ENCODE measurements at regions not wholly inside any gene's neighbourhood (a gene's known extent, or its start where the extent isn't known, plus 50 kb on each side); places are given as distances from the start of the nearest gene placed in this dataset.

DNA sequence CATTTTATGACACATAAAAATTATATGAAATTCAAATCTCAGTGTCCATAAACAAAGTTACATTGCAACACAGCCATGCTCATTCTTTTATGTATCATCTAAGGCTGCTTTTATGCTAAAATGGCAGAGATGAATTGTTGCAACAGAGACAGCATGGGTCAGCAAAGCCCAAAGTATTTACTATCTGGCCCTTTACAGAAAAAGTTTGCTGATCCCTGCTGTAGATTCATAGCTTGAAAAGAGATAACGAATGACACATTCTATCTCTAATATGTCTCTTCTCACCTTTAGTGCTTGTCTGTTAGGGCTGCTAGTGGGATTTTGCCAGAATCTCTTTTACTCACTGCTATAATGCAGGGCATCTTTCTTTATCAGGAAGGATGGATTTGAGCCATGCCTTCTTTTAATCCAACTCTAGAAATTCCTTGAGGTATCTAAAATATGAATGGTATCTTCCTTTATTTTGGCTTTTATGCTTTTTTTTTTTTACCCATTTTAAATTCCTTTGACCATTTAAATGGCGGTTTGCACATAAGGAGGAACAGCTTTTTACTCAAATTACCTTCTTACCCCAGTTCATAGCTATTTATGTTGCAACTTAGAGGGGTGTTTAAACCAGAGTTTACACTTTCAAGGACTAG lies 598.2 kb downstream of the PLPP3 start:
- DNase-seq (ENCODE audit: low read depth in 2 of 2): no peak

DNA sequence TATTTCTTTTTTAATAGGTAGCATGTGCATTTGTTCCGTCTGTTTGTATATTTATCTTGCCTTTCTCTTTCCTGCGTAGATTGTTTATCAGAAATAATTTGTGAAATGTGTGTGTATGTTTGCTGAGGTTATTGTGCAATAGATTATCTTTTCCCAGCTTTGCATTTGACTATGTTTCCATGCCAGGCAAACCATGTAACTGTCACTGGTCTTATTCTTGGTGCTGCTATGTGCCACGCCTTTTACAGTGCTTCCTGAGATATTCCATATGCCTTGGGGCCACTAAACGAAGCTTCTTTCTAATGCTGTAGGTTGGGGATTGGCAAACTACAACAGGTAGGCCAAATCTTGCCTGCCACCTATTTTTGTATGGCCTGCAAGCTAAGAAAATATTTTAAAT lies 598.8 kb downstream of the PLPP3 start:
- DNase-seq (ENCODE audit: low read depth in 2 of 2): no peak

DNA sequence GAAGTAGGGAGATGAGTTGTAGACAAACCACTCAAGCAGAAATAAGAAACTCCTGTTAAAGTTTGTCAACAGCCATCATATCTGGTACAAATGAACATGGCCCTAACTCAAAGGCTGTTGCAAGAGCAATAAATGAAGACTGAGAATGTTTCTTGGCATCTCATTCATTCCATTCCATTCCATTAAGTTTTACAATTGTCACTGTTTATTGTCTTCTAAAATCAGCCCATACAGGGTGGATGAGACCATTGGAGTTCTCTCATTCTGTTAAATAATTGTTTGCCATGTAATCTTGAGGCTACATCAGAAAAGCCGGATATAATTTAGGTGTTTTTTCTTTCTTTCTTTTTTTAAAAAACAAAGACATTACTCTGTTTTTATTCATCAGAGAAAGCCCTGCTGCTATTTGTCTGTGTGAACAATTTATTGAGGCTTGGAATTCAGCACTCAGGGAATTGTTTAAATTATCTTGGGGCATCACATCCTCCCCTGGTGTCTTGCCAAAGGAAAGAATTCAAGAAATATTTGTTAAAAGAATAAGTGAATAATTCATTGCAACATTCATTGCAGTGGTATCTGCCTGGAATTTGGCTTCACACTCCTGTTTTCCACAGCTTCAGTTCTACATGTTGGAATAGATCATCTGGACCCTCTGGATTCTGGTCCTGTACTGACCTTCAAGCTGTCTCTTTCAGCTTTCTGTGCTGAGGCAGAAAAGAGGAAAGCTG lies 604.5 kb downstream of the PLPP3 start:
- DNase-seq (ENCODE audit: low read depth in 2 of 2): no peak

DNA sequence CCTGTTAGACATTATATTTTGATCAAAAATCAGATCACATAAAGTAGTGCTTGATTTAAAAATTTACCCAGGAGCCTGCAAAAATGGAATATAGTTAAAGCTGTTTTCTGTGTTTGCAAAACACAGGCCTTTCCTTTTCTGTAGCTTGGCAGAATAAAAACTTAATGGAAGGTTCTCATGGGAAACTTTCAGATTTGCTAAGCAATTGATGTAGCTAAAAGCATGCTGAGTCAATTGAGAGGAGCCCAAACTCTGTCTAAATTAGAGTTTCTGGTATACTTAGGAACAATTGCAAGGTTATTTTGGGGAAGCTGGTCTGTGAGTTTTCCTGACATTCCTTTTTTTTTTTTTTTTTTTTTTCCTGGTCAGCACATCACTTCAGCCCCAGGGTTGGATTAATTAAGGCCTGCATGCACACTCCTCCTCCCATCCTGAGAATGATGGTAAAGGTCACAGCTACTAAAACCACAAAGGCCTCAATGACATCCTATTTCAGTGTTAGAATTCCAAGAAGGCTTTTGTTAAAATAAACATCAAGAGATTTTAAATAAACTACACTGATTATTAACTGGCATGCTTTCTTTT lies 608.7 kb downstream of the PLPP3 start:
- DNase-seq (ENCODE audit: low read depth in 2 of 2): no peak

DNA sequence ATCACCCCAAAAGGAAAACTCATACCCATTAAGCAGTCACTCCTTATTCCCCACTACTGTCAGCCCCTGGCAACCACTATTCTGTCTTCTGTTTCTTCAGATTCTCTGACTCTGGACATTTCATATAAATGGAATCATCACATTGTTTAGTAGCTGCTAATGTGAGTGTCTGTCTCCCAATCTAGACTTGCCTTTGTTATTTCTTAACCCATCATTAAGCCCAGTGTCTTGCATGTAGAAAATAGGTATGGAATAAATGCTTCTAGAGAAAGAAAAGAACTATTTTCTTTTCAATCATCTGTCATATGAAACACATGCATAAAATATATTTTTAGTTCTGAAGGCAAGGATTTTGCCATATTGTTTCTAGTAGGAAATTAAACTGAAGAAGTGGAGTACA lies 610.0 kb downstream of the PLPP3 start:
- no peak for DNase-seq (ENCODE audit: low read depth in 2 of 2)

DNA sequence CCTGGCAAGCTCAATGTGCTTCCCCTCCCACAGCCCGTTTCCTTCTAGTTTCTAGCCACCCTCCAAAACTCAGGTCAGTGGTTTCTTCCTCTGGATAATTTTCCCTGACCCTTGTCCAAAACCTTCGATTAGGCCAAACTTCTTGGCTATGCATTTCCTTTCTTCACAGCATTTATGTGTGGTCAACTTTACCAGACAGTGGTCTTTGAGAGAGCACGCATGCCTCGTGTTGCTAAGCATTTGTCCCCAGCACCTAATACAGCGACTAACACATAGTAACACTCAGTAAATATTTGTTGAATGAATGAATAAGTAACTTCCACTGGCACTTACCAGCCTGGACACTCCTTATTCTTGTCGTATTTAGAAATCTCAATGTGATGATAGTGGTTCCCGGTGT lies 610.7 kb downstream of the PLPP3 start:
- no peak for DNase-seq (ENCODE audit: low read depth in 2 of 2)

DNA sequence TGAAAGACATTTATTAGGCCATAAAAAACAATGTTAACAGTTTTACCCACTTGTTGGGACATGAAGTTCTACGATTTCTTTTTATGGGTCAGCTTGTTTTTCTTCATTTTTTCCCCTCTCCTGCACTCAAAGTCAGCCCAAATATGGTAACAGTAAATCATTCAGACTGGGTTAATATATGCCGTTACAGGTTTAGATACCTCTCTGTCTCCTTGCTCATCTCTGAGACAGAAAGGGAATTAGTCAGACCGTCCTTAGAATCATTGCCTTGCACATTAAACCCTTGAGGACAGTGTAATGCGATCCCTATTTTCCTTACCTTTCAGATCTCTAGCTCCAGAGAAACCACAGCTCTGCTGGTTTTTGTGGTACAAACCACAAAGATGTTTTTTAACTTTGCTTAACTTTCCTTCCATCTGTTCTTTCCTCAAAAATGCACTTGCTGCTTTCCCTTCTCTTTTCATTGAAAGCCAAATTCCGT lies 613.3 kb downstream of the PLPP3 start:
- no peak for DNase-seq (ENCODE audit: low read depth in 2 of 2)

DNA sequence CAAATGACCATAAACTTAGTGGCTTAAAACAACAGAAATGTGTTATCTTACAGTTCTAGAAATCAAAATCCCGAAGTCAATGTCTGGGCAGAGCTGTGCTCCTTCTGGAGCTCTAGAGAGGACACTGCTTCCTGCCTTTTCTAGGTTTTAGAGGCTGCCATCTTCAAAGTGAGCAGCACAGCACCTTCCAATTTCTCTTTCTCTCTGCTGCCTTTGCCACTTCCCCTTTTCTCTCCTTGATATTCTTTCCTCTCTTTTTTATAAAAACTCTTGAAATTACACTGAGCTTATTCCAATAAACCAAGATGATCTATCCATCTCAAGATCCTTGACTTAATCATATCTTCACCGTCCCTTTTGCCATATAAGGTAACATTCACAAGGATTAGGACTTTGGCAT lies 616.9 kb downstream of the PLPP3 start:
- DNase-seq (ENCODE audit: low read depth in 2 of 2): no peak

DNA sequence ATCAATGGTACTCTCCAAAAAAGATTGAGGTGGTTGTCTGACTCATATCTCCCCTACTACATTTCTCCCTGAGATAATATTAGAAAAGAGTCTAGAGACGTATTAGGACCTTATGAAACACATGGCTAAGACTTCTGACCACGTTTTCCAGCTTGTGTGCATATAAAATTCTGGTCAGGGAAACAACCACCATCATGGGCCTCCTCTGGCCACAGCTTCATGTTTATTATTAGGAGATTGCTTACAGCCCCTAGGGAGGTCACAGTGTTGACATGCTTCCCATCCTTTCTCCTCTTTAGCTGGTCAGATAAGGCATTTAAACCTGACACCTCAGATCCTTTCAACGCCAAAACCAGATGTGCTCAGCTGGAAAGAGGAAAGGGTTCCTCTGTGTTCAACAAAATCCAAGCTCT lies 620.2 kb downstream of the PLPP3 start:
- DNase-seq (ENCODE audit: low read depth in 2 of 2): no peak

DNA sequence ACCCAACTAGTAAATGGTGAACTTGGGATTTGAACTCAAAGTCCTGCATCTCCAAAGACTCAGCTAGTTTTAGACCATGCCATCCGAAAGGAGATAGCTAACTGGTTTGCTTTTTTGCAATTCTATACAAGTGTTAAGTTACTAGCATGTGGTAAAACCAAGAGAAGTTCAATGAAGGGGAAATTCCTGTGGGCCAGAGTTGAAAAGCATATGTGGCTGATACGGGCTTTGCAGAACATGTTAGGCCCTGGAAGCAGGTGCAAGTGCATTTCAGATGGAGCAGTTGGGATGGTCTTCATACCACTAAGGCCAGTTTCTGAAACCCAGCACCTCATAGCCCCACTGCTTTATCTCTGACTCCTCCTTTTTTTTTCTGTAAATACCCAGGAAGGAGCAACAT lies 620.9 kb downstream of the PLPP3 start:
- no peak for DNase-seq (ENCODE audit: low read depth in 2 of 2)

DNA sequence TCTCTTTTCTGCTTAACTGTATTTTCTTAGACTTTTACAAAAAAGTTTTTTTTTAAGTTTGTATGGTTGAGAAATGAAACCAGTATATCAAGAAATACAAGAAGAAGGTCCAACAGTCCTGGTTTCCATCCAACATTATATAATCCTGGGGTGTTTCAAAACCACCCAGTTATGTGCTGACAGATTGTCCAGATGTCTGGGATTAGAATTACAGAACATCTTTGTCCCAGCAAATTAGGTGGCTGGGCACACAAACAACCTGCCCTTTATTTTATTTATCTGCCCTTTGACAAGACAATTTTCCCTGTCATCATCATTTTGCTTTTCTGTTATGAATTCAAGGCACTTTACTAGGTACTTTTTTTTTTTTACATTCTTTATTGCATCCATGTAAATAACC lies 622.1 kb downstream of the PLPP3 start:
- no peak for DNase-seq (ENCODE audit: low read depth in 2 of 2)

DNA sequence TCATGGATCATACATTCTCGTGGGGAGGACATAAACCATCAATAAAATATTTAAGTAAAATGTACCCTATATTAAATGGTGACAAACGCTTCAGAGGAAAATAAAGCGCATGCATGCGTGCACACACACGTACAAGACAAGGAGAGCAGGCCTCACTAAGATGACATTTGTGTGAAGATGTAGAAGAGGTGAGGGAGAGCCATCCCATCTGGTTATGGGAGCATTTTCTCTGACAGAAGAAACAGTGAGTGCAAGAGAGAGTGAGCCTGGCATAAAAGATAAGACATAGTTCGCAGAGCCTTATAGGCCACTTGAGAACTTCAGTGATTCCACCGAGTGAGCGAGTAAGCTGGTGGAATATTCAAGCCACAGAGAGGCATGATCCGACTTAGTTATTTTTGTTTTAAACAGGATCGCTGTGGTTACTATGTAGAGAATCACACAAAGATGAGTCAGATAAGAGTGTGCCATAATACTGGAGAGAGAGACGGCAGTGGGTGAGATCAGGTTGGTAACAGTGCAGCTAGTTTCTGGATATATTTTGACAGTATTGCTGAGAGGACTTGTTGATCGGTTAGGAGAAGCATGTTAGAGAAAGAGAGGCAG lies 624.2 kb downstream of the PLPP3 start:
- no peak for DNase-seq (ENCODE audit: low read depth in 2 of 2)

DNA sequence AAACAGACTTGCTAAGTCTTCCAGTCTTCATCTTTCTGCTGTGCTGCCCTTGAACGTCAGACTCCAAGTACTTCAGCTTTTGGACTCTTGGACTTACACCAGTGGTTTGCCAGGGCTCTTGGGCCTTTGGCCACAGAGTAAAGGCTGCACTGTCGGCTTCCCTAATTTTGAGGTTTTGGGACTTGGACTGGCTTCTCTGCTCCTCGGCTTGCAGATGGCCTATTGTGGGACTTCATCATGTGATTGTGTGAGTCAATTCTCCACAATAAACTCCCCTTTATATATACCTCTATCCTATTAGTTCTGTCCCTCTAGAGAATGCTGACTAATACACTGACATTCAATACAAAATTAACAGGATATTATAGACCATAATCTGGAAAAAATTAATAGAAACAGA lies 628.1 kb downstream of the PLPP3 start:
- DNase-seq (ENCODE audit: low read depth in 2 of 2): no peak

DNA sequence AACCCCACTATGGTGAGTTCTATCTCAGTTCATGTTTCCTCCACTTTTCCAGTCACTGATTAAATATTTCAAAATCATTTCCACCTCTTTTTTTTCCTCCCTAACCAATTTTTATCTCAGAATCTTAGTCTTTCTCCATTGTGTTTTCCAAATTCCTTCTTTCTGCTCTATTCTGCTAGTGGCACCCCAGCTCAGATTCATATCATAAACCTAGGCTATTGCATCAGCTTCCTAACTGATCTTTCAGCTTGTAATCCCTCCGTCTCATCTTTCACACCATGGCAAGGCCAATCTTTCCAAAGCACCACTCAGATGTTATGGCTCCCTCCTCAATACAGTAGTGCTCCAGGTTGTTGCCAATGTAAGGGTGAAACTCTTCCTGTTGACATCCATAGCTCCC lies 631.9 kb downstream of the PLPP3 start:
- DNase-seq (ENCODE audit: low read depth in 2 of 2): no peak

DNA sequence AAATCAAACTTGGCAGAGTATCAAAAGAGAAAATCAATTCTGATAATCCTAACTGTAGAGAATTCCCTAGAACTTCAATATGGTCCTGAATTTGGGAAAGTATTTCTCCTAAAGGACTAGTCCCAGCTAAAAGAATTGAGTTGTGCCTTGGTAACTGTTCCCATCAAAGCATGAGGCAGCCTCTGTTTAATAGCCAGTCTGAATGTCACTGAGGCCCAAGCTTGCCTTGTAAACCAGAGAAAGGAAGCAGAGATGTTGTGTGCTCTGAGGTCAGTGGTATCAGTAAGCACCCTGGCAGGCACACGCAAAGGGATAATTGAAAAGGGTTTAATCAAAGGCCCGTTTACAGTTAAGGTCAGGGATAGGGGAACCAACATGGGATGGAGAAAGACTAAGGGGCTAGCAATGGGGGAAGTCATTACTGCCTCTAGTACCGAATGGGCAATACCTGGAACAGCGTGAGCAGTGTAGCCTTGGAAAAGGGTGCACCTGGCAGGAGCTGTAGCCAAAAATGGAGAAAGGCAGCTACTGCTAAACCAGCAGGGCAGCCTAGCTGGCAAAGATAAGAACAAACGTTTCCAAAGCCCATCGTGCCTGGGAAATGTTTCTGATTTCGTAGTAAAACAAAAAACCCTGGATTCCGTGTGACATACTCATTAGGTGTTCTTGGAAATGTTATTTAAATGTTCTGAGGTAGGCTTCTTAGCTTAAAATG lies 635.5 kb downstream of the PLPP3 start:
- no peak for DNase-seq (ENCODE audit: low read depth in 2 of 2)

DNA sequence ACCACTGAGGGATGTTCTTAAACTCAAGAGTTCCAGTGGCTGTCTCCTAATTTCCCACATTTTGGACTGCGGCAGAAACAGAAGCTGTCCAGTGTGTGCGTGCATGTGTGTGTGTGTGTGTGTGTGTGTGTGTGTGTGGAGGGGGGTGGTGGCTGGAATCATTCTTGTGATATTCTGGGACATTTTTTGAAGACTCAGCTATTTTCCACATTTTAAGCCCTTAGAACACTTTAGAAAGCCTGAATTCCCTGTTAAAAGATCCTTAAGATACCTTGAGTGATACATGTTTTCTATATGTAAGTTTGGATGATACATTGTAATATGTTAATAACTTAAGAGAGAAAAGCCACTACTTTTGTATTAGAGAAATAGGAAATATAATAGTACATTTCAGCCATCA lies 636.4 kb downstream of the PLPP3 start:
- no peak for DNase-seq (ENCODE audit: low read depth in 2 of 2)

DNA sequence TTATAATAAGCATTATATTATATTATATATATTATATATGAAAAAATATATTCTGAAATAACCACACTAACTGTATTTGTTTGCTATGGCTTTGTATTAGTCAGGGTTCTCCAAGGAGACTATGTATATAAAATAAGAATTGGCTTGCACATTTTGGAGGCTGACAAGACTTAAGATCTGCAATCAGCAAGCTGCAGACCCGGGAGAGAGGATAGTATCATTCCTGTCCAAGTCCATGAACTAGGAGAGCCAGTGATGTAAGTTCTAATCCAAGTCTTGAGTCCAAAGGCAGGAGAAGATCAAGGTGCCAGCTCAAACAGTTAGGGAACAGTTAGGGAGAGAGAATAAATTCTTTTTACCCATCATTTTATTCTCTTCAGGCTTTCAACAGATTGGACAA lies 639.5 kb downstream of the PLPP3 start:
- DNase-seq (ENCODE audit: low read depth in 2 of 2): no peak

DNA sequence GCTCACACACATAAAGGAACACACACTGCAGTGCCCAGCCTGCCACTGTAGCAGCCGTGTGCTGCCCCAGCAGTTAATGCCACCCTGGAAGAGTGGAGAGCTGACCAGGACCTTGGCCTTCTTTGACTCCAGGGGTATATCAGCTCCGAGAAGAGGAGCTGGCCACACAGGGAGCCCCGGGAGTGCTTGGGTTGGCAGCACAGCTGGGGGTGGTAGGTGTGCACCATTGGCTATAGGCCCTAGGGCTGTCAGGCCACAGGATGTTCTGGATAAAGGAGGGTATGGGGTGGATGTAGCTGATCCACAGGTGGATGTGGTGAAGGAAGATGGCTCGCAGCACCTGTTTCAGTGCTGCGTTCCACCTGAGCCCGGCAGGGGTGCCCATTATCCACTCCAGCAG lies 640.5 kb downstream of the PLPP3 start:
- DNase-seq (ENCODE audit: low read depth in 2 of 2): no peak

DNA sequence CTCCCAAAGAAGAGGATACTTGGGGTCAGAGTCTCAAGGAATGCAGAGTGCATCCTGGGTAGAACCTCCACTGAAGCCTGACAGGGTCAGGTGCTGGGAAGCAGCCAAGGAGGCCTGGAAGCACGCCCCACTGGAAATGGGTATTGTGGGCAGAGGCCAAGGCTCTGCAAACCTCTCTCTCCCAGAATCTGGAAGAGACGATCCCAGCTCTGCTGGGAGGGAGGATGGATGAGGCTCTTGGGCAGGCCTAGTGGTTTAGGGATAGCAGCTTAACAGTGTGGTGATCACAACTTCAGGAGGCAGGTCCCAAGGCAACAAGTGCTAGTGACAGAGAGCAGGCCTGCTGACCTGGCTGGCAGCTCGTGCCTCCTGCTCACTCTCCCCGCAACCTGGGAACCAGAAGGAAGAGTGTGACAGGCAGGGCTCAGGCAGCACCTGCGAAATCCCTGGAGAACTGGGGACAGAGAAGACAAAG lies 641.0 kb downstream of the PLPP3 start:
- no peak for DNase-seq (ENCODE audit: low read depth in 2 of 2)

DNA sequence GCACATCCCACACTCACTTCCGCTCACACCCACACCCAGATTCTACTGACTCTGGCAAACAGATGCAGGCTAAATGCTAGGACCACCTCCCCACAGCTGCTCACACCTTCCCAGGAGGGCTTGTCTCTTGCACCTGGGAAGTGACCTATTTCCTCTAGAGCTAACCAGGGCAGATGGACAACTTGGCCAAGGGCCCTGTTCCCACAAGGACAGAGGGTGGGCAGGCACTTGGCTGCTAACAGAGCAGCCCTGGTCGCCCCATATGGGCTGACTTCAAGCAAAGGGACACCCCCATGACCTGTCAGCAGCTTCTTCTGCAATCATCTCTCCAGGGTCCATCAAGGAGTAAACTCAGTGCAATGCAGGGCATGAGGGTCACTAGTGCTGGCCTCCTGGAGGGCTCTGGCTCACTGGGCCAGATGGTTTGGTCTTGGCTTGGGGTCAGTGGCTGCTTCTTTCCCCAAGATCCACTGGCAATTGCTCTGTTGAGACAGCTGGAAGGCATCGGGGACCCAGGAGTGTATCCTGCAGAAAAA lies 641.5 kb downstream of the PLPP3 start:
- DNase-seq (ENCODE audit: low read depth in 2 of 2): no peak

DNA sequence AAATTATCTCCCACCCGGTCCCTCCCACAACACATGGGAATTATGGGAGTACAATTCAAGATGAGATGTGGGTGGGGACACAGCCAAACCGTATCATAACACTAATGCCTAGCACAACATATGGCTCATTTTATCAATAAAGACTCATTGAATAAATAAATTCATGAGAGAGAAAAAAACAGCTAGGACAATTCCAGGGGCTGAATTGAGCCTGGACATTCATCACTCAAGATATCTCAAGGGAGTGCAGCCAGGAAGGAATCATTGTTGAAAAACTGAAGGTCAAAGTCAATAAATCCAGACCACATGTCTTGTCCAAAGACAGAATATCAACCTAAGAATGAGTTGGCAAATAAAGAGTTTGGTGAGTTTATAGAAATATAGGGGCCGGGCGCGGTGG lies 644.1 kb downstream of the PLPP3 start:
- no peak for DNase-seq (ENCODE audit: low read depth in 2 of 2)

DNA sequence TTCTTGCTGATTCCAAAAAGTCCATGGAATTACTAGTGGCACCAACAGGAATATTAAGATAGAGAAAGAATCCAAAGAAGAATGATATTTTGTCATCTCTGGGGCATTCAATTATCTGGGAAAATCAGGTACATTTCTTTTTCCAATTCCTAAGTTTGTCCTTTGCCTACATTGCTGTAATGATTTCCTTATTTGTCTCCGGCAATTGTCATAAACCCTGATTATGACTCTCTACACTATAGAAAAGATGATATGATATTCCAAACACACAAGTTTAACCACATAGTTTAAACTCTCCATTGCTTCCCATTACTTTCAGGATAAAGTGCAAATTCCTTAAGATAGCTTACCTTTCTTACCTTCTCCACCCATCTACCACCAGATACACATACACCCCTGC lies 647.0 kb downstream of the PLPP3 start:
- DNase-seq (ENCODE audit: low read depth in 2 of 2): no peak
